Uterus (tissue), 3 donors: ENCODE measurements at regions not wholly inside any gene's neighbourhood (a gene's known extent, or its start where the extent isn't known, plus 50 kb on each side); places are given as distances from the start of the nearest gene placed in this dataset.

ENCODE experiments used
- DNase-seq, 2 donors: peaks; one replicate each; pipeline ENCODE4 v3.0.0-alpha.2; 2019 to 2020
- H3K27ac ChIP-seq, 2 donors: fragments of 200-600 bp; sonication (generic); 1 replicate in 1 of 2; 2 replicates in 1 of 2; pipeline ENCODE4 v1.5.1; 2016 to 2018
- H3K27me3 ChIP-seq, 2 donors: fragments of 200-600 bp; sonication (generic); one replicate each; pipeline ENCODE4 v1.5.1; 2018 to 2019; ENCODE audit warnings: control low read depth in 1 of 2
- H3K36me3 ChIP-seq, 2 donors: fragments of 200-600 bp; sonication (generic); one replicate each; pipeline ENCODE4 v1.5.1; 2019; ENCODE audit warnings: control low read depth in 1 of 2
- H3K4me1 ChIP-seq, 2 donors: fragments of 200-600 bp; sonication (generic); one replicate each; pipeline ENCODE4 v1.5.1; 2018 to 2019; ENCODE audit warnings: control low read depth in 1 of 2
- H3K4me3 ChIP-seq, 2 donors: fragments of 200-600 bp; sonication (generic); 1 replicate in 1 of 2; 2 replicates in 1 of 2; pipeline ENCODE4 v1.5.1; 2018 to 2019; ENCODE audit warnings: mild to moderate bottlenecking in 1 of 2
- H3K9me3 ChIP-seq, 2 donors: fragments of 200-600 bp; sonication (generic); one replicate each; pipeline ENCODE4 v1.5.1; 2019; ENCODE audit warnings: control low read depth in 1 of 2
- CTCF ChIP-seq, 4 experiments: fragments of 200-600 bp in 2 of 4; fragments of 450-650 bp in 2 of 4; sonication (generic) in 2 of 4; IDR thresholded peaks; one replicate each; pipeline ENCODE4 v1.5.1; 2016 to 2019; ENCODE audit warnings: antibody characterized with exemption in 4 of 4, mild to moderate bottlenecking in 2 of 4, moderate library complexity in 1 of 4
- POLR2A ChIP-seq, 2 donors: fragments of 450-650 bp; IDR thresholded peaks; one replicate each; pipeline ENCODE4 v1.6.1; 2016; ENCODE audit warnings: antibody characterized with exemption in 2 of 2, mild to moderate bottlenecking in 1 of 2, moderate library complexity in 1 of 2
- intact Hi-C: fragments of 100-400 bp; cut with DNase I; formaldehyde crosslinking; loops from one replicate; pipeline ENCODE4 v1.15.1; 2023; ENCODE audit warnings: low total_unique reads
- donor health status: DM: yes; HTN: yes; CAD: no.

- intact Hi-C loops: no loop called here
- Histone ChIP-seq H3K9me3 (no peaks in the 10 kb centered on the region), H3K27me3 (no peaks in the 10 kb centered on the region), H3K36me3 (no peaks in the 10 kb centered on the region), H3K4me3 (no peak overlapping the region), H3K4me1 (no peaks in the 10 kb centered on the region), H3K27ac (no peak overlapping the region)
- DNase-seq: no peak
- no peak for TF ChIP-seq CTCF (IDR thresholded peaks at IDR 0.05)
- no peak for TF ChIP-seq POLR2A (IDR thresholded peaks at IDR 0.05)
Observed at GRCh38 chr12:45626965-45627364, 102.5 kb upstream of the ARID2 start.

- DNase-seq: no peak
- H3K27me3 ChIP-seq: no peaks in the 10 kb centered on the region
- no peak overlapping the region for H3K27ac ChIP-seq
- H3K36me3 ChIP-seq: no peaks in the 10 kb centered on the region
- intact Hi-C loops: no loop called here
- TF ChIP-seq CTCF (IDR thresholded peaks at IDR 0.05): no peak
- TF ChIP-seq POLR2A (IDR thresholded peaks at IDR 0.05): no peak
- H3K4me3 ChIP-seq: no peak overlapping the region
- H3K4me1 ChIP-seq: no peaks in the 10 kb centered on the region
- H3K9me3 ChIP-seq: no peaks in the 10 kb centered on the region
Observed at GRCh38 chr12:45627407-45628069, 102.0 kb upstream of the ARID2 start.

GRCh38 chr12:45629292-45629691 lies 100.2 kb upstream of the ARID2 start:
- no peaks in the 10 kb centered on the region for H3K27me3 ChIP-seq

GRCh38 chr12:45633733-45634132 lies 95.8 kb upstream of the ARID2 start:
- Histone ChIP-seq H3K9me3 (no peaks in the 10 kb centered on the region), H3K4me1 (no peaks in the 10 kb centered on the region), H3K27me3 (no peaks in the 10 kb centered on the region), H3K4me3 (no peak overlapping the region), H3K36me3 (no peaks in the 10 kb centered on the region), H3K27ac (no peak overlapping the region)
- no peak for TF ChIP-seq POLR2A (IDR thresholded peaks at IDR 0.05)
- TF ChIP-seq CTCF (IDR thresholded peaks at IDR 0.05): no peak
- DNase-seq: no peak
- intact Hi-C loops: no loop called here

More at GRCh38 chr12:45629292-45629691, 100.2 kb upstream of the ARID2 start:
- intact Hi-C loops: no loop called here
- Histone ChIP-seq H3K4me1 (no peaks in the 10 kb centered on the region), H3K9me3 (no peaks in the 10 kb centered on the region), H3K36me3 (no peaks in the 10 kb centered on the region), H3K27ac (no peak overlapping the region), H3K4me3 (no peak overlapping the region)
- DNase-seq: no peak
- no peak for TF ChIP-seq CTCF (IDR thresholded peaks at IDR 0.05)
- no peak for TF ChIP-seq POLR2A (IDR thresholded peaks at IDR 0.05)

GRCh38 chr12:45634273-45634917 lies 95.1 kb upstream of the ARID2 start:
- Histone ChIP-seq H3K4me3 (no peak overlapping the region), H3K4me1 (no peaks in the 10 kb centered on the region), H3K27me3 (no peaks in the 10 kb centered on the region), H3K9me3 (no peaks in the 10 kb centered on the region), H3K36me3 (no peaks in the 10 kb centered on the region), H3K27ac (no peak overlapping the region)
- TF ChIP-seq POLR2A (IDR thresholded peaks at IDR 0.05): no peak
- TF ChIP-seq CTCF (IDR thresholded peaks at IDR 0.05): no peak
- no peak for DNase-seq
- intact Hi-C loops: no loop called here
